HG03457 (cell line): ENCODE measurements at regions not wholly inside any gene's neighbourhood (a gene's known extent, or its start where the extent isn't known, plus 50 kb on each side); places are given as distances from the start of the nearest gene placed in this dataset.

Source experiments
- ATAC-seq: cut with Tn5 transposase; IDR thresholded peaks from one replicate; pipeline ENCODE4 v1.9.1; 2021; ENCODE audit warnings: moderate number of reproducible peaks; ENCODE audit not compliant: unreplicated experiment

GRCh38 chr5:173689737-173690360 lies 73.4 kb upstream of the BOD1 start:
- no peak for ATAC-seq

- ATAC-seq, result no peak
Measured at GRCh38 chr5:173691931-173692330, 75.5 kb upstream of the BOD1 start.

GRCh38 chr5:173693670-173694069 lies 77.2 kb upstream of the BOD1 start:
- ATAC-seq, result no peak

GRCh38 chr5:173696216-173696615 lies 79.8 kb upstream of the BOD1 start:
- no peak for ATAC-seq

- no peak for ATAC-seq
Measured at GRCh38 chr5:173697931-173698579, 81.6 kb upstream of the BOD1 start.

GRCh38 chr5:173699966-173700365 lies 83.5 kb upstream of the BOD1 start:
- no peak for ATAC-seq

- ATAC-seq, result no peak
Measured at GRCh38 chr5:173703466-173703865, 87.0 kb upstream of the BOD1 start.

- ATAC-seq, result no peak
Measured at GRCh38 chr5:173704615-173705511, 88.4 kb upstream of the BOD1 start.

GRCh38 chr5:173705512-173706044 lies 89.1 kb upstream of the BOD1 start:
- no peak for ATAC-seq

GRCh38 chr5:173706700-173707099 lies 90.2 kb upstream of the BOD1 start:
- no peak for ATAC-seq

GRCh38 chr5:173707392-173707791 lies 90.9 kb upstream of the BOD1 start:
- no peak for ATAC-seq

- ATAC-seq, result no peak
Measured at GRCh38 chr5:173709145-173709544, 92.7 kb upstream of the BOD1 start.

GRCh38 chr5:173709761-173710160 lies 93.3 kb upstream of the BOD1 start:
- no peak for ATAC-seq

- no peak for ATAC-seq
Measured at GRCh38 chr5:173710528-173710927, 94.1 kb upstream of the BOD1 start.

- ATAC-seq, result no peak
Measured at GRCh38 chr5:173711466-173711865, 95.0 kb upstream of the BOD1 start.

- no peak for ATAC-seq
Measured at GRCh38 chr5:173712609-173713175, 96.2 kb upstream of the BOD1 start.

- no peak for ATAC-seq
Measured at GRCh38 chr5:173714551-173715428, 98.3 kb upstream of the BOD1 start.

GRCh38 chr5:173715607-173716006 lies 99.2 kb upstream of the BOD1 start:
- ATAC-seq, result no peak

- ATAC-seq, result no peak
Measured at GRCh38 chr5:173716058-173716682, 99.7 kb upstream of the BOD1 start.

- ATAC-seq, result no peak
Measured at GRCh38 chr5:173717959-173718358, 101.5 kb upstream of the BOD1 start.
